LNCaP clone FGC (cell line): ENCODE measurements at regions not wholly inside any gene's neighbourhood (a gene's known extent, or its start where the extent isn't known, plus 50 kb on each side); places are given as distances from the start of the nearest gene placed in this dataset.
"Not testable (repeated sequence)": the region's sequence is repeated elsewhere in the genome, so short reads cannot be mapped to it uniquely, and the experiment has no call there.

Source experiments
- DNase-seq: peaks from one replicate; pipeline ENCODE4 v3.0.0-alpha.2; 2011; ENCODE audit warnings: low read depth
- H3K4me3 ChIP-seq: 2 replicates; pipeline ENCODE4 v1.5.1; 2011; ENCODE audit warnings: mild to moderate bottlenecking, low read depth, low read length, control low read depth
- CTCF ChIP-seq: IDR thresholded peaks from 2 replicates; pipeline ENCODE4 v1.5.1; 2012; ENCODE audit warnings: mild to moderate bottlenecking; ENCODE audit not compliant: control insufficient read depth, insufficient read depth; ENCODE audit errors: extremely low read depth

- DNase-seq, result no peak
- TF ChIP-seq CTCF, result no peak
- H3K4me3 ChIP-seq, result no peak overlapping the region
Measured at GRCh38 chr20:55439070-55439469, 566.2 kb downstream of the CBLN4 start.

- no peak for TF ChIP-seq CTCF
- DNase-seq, result no peak
- H3K4me3 ChIP-seq, result no peak overlapping the region
Measured at GRCh38 chr20:55437798-55438415, 567.4 kb downstream of the CBLN4 start.

- no peak for TF ChIP-seq CTCF
- no peak overlapping the region for H3K4me3 ChIP-seq
- no peak for DNase-seq
Measured at GRCh38 chr20:55424968-55425367, 580.4 kb downstream of the CBLN4 start.

- no peak overlapping the region for H3K4me3 ChIP-seq
- DNase-seq, result no peak
- no peak for TF ChIP-seq CTCF
Measured at GRCh38 chr20:55424476-55424875, 580.8 kb downstream of the CBLN4 start.

DNA sequence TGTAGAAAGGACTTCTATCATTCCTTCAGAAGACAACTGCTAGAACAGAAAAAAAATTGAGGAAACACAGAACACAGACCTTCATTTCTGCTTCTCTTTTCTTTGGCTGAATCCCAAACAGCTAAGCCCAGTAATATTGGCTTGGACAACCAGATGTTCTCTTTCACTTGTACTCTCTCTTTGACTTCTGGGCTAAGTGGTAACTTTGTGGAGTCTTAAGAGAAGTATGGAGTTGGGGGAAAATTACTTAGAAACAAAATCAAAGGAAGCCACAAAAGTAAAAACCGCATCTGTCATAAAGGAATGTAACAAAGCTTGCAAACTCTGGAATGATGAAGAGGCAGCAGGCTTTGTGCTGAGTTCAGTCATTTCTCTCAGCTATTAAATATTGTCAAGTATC is 587.5 kb downstream of the CBLN4 start:
- no peak for DNase-seq
- no peak overlapping the region for H3K4me3 ChIP-seq
- no peak for TF ChIP-seq CTCF

DNA sequence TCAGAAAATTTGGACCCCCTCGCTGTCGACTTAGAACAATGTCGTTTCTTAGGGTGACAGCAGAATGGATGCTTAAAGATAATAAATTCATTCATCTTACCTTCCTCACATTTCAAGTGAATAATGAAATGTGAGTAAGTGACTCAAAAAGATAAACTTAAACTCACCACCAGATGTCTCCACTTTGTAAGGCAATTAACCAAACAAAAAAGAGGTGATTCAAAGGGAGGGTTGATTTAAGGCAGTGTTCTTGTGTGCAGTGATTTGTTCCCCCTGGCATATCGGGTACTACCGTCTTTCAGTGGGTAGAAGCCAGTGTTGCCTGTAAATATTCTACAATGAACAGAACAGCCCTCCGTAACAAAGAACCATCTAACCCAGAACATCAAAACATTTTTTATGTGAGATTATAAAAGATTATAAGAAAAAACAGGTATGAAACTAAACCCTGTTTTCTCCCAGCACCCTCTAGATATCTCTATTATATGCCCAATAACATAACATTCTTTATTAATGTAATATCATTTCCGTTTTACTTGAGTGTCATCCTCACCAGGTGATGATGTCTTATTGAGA is 589.7 kb downstream of the CBLN4 start:
- DNase-seq, result peak; percentile 6
- peak; percentile 41 for TF ChIP-seq CTCF
- H3K4me3 ChIP-seq, result no peak overlapping the region

DNA sequence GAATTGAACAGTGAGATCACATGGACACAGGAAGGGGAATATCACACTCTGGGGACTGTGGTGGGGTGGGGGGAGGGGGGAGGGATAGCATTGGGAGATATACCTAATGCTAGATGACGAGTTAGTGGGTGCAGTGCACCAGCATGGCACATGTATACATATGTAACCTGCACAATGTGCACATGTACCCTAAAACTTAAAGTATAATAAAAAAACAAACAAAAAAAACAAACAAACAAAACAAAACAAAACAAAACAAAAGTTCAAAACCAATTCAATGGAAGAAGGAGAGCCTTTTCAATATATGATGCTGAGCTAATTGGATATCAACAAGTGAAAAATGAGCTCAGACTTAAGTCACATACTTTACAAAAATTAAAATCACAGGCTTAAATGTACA is 592.8 kb downstream of the CBLN4 start:
- H3K4me3 ChIP-seq, DNase-seq: not testable (repeated sequence)

DNA sequence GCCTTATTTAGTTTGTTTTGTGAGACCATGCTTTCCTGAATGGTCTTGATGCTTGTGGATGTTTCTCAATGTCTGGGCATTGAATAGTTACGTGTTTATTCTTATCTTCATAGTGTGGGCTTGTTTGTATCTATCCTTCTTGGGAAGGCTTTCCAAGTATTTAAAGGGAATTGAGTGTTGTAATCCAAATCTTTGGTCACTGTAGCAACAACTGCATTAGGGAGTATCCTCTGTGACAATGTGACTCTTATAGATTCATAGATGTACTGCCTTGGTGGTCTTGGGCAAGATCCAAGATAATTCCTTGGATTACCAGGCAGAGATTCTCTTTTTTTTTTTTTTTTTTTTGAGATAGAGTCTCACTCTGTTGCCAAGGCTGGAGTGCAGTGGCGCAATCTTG is 598.4 kb downstream of the CBLN4 start:
- DNase-seq, result no peak
- no peak for TF ChIP-seq CTCF
- no peak overlapping the region for H3K4me3 ChIP-seq
